GM18867 (cell line): ENCODE measurements at regions not wholly inside any gene's neighbourhood (a gene's known extent, or its start where the extent isn't known, plus 50 kb on each side); places are given as distances from the start of the nearest gene placed in this dataset.

Source experiments
- ATAC-seq: cut with Tn5 transposase; IDR thresholded peaks from one replicate; pipeline ENCODE4 v1.9.1; 2021; ENCODE audit warnings: mild to moderate bottlenecking, moderate library complexity; ENCODE audit not compliant: unreplicated experiment

DNA sequence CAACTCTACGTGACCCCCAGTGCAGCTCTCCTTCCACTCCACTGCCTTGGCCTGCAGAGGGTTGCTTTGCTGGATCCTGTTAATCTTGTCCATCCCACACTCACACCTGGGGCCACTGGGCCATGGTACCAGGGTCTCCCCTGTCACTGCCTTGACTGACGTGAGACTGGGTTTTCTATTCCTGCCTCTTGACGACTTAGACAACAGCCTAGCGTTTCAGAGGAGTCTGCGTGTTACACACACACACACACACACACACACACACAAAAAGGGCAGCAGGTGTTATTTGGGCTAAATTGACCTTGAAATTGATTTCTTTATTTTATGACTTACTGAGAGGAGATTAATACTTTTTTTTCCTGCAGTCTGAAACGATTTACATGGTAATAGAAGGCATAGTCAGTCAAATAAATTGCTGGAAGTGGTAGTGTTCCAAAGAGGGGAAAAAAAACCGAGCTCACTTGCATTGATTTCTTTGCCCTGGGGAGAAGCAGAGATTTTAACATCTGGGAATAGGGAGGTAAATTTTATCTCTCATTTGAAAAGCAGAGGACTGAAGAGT lies 492.3 kb upstream of the EEF2KMT start:
- ATAC-seq, result no peak

DNA sequence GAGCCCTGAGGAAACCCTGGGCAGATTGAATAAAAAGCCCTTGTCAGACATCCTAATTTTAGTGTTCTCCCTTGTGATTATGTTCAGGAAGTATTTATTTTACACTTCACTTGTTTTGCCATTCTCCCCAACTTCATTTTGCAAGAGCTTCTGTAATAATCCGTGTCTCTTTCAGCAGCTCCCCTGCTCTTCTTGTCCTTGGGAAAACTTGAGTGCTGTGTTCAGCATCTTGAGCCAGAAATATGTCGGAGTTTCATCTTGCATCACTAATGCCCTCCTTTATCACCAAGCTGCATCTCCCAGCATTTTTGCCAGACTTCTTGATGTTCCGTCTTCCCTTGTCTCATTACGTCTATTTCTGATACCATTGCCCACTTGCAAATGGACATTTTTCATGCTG lies 486.5 kb upstream of the EEF2KMT start:
- ATAC-seq, result no peak

DNA sequence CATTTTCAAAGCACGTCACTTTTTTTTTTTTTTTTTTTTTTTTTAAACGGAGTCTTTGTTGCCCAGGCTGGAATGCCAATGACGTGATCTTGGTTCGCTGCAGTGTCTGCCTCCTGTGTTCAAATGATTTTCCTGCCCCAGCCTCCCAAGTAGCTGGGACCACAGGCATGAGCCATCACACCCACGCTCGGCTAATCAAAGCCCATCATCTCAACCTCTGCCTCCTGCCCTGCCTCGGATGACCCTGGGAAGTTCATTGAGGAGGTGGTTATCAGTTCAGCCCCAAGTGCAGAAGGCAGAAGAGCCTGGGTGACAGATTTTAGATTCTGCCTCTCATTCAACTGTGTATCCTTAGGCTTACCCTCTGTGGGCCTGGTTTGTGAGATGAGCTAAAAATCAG lies 484.9 kb upstream of the EEF2KMT start:
- ATAC-seq, result no peak

DNA sequence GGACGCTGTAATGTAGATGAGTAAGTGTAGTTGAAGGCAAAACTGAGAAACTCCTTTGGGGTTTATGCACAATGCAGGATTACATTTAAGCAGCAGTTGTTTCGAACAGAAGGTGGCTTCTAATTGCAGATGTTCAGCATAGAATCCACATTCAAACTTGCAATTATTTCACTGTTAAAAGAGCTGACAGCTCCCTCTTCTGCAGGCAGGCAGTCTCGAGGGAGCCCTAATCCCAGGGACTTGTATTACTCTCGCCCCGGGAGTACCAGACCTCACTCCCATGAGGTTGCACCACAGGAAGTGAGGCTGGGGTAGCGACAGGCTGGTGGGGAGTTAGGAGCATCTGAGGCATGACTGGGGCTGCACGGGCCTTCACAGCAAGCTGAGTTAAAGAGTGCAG lies 484.3 kb upstream of the EEF2KMT start:
- no peak for ATAC-seq

DNA sequence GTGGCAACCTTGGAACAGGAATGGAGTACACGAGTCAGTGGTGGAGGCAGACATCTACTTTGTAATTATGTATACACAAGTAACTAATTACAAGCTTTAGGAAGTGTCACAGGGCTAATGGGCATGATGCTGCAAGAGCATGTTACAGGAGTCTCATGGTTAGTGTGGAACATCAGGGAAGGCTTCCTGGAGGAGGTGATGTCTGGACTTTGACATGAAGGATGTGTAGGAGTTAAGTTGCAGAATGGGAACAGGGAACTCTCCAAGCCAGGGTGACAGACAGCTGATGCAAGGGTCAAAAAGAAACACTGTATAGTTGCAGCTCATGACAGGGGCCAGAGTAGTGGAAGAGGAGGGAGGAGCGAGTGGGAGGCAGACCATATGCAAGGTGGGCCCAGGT lies 483.8 kb upstream of the EEF2KMT start:
- no peak for ATAC-seq

DNA sequence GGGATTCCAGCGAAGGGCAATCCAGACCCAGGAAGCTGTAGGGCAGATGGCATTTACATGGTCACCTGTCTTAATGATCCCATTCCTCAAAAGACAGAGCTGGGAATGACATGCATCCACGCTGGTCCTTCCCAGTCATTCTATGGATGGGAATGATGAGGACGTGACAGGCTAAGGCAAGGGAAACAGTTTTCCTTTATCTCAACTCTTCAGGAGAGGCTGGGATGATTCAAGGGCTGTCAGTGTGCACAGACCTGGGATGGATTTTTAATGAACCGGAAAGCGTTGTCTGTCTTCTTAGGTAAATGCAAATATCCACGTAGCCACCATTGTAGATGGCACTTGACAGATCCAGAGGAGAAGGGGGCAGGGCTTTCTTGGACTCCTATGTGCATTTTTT lies 483.2 kb upstream of the EEF2KMT start:
- no peak for ATAC-seq

DNA sequence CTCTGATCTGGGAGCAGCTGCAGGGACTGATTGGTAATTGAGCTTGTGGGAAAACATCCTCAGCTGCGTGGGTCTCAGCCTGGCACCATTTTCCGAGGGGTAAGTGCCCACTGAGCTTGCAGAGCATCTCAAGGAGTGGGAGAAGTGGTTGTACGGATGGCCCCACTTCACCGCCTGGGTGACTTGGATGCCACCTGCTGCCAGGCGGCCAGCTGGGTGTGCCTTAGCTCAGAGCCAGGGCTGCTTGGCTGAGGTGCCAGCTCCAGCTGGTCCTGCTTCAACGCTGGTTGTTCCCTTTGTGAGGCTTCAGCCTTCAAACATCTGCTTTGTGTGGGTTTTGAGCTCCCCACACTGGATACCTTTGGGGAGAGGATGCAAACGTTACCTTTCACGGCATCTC lies 482.7 kb upstream of the EEF2KMT start:
- ATAC-seq, result no peak

DNA sequence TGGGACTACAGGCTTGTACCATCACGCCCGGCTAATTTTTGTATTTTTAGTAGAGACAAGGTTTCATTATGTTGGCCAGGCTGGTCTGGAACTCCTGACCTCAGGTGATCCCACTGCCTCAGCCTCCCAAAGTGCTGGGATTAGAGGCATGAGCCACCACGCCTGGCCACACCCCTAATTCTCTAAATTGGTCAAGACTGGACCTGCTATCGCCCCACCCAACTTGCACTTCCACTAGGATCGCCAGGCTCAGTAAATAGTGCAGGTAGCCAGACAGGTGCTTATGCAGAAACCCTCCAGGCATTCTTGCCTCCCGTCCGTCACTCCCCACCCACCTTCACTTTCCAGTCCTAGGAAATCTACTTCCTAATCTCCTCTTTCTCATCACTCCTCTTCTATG lies 481.4 kb upstream of the EEF2KMT start:
- no peak for ATAC-seq

DNA sequence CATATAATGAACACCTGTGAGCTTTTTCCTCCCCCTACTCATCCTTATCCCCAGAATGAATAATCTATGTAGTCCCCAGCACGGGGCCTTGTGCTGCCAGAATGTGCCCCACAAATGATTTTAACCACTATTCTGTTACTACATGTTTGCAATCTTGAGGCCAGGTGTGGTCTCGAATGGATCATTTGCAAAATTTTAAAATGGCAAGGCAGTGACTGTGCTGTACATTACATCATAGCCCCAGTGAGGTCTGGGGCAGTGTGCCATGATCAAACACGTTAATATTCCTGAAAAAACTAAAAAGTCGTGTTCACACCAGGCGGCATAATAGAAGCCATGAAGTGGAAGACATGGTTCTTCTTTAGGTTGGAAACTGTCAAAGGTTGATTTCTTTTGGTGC lies 479.9 kb upstream of the EEF2KMT start:
- ATAC-seq, result no peak

DNA sequence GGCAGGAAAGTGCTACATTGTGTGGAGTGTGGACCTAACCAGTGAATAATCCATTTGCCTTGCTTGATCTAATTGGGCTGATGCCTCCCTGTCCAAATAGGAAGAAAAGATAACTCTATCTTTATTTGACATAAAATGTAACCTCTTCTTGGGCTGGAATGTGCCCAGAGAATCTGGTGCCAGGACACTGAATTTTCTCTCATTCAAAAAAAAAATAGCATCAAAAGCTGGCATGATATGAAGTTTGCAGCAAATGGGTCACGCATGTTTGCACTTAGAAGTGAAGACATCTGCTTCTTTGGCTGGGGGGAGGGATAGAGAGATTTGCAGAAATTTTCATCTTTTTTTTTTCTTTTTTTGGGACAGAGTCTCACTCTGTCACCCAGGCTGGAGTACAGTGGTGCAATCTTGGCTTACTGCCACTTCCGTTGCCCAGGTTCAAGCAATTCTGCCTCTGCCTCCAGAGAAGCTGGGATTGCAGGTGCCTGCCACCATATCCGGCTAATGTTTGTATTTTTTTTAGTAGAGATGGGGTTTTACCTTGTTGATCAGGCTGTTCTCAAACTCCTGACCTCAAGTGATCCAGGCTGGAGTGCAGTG lies 478.2 kb upstream of the EEF2KMT start:
- ATAC-seq, result no peak

DNA sequence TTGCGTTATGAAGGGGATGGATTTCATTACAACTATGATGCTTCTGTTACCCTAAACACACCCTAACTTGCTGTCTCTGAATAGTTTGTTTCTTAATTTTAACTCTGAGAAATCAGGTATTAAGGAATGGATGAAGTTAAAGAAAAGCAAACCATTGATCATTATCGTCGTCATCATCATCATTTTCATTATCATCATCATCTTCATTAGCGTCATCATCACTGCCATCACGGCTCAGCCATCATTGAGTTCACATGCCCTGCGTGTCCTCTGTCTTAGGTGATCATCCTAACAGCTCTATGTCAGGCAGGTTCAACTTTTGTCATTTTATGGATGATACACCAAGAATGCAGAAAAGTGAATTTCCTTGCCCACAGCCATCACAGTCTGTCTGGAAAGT lies 477.5 kb upstream of the EEF2KMT start:
- no peak for ATAC-seq

DNA sequence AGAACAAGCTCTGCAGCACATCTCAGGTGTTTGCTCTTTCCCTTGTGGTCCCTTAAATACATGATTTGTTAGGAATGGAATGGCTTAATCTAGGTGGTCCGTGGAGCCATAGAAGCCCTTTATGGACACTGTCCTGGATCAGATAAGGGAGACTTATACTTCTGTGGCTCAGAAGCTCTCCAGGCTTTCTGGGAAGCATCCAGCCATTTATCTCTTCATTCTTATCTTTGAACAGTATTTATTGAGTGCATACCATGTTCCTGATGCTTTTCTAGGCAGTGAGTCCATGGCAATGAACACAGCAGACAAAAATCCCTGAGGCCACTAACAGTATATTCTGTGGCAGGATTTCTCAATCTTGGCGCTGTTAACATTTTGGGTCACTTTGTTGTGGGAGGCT lies 474.5 kb upstream of the EEF2KMT start:
- no peak for ATAC-seq

DNA sequence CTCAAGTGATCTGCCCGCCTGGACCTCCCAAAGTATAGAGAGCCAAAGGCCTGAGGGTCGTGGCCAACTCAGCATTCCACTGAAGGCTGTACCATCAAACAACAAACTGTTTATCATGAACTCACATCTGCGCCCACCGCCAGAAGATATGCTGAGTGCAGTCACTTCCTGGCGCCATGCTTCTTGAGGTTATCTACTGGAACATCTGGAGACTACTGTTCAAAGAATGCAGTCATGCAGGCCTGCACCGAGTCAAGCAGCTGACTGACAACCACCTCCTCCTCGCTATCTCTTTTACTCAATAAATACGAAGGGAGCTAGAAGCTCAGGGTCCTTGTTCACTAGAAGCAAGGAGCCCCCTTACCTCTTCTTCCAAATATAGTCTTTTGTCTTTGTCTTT lies 473.9 kb upstream of the EEF2KMT start:
- no peak for ATAC-seq

DNA sequence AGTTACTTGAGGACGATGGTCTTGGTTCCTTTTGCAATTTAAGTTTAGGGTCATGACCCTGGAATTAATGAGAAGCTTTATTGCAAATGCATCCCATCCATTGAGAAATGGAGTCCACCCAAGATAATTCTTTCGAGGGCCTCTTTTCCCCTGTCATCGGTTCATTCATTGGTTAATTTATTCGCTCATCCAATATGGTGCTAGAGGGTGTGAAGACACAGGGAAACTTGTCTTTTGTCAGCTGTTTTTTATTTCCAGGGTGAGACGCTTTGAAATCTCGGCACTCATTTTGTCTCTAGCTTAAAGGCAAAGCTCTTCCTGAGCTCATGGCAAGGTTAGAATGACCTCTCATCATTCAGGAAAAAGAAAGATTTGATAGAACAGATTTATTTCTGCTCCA lies 464.2 kb upstream of the EEF2KMT start:
- no peak for ATAC-seq

DNA sequence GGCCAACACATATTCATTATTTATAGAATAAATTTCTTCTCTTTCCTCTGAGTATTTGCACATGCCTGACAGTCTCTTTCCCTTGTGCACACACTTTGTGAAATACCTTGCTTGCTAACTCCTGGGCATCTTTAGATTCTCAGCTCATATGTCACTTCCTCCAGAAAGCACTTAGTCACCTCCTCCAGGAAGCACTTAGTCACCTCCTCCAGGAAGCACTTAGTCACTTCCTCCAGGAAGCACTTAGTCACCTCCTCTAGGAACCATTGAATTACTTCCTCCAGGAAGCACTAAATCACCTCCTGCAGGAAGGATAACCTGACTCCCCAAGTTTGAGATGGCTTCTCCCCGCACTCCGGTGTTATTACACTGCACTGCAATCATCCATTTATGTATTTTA lies 462.5 kb upstream of the EEF2KMT start:
- no peak for ATAC-seq

DNA sequence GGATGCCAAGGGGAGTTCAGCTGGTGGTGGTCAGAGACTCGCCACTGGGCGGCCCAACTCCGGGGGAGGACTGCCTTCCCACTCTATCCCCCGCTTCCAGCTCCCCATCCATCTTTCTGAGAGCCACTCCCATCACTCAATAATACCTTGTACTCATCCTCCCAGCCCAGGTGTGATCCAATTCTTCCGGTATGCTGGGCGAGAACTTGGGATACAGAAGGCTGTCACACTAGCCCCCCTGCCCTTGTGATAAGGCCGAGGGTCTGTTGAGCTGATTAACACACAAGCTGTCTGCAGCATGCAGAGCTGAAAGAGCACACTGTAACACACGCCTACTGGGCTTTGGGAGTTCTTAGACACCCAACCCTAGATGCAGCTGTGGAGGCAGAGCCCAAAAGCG lies 460.4 kb upstream of the EEF2KMT start:
- no peak for ATAC-seq

DNA sequence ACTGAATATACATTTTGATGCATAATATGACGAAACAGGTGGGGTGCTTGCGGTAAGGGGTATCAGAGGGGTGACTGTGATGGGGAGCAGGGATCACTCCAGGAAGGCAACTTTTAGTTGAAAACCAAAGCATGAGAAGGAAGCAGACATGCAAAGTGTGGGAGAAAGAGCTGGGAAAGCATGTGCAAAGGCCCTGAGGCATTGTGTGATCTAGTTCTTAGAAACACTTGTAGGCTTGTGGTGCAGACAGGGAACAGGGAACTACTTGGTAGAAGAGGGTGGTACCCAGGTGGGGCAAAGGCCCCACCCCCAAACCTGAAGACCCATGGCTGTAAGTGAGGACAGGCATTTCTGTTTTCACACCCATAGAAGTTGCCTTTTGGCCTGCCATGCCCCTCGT lies 459.9 kb upstream of the EEF2KMT start:
- ATAC-seq, result no peak

DNA sequence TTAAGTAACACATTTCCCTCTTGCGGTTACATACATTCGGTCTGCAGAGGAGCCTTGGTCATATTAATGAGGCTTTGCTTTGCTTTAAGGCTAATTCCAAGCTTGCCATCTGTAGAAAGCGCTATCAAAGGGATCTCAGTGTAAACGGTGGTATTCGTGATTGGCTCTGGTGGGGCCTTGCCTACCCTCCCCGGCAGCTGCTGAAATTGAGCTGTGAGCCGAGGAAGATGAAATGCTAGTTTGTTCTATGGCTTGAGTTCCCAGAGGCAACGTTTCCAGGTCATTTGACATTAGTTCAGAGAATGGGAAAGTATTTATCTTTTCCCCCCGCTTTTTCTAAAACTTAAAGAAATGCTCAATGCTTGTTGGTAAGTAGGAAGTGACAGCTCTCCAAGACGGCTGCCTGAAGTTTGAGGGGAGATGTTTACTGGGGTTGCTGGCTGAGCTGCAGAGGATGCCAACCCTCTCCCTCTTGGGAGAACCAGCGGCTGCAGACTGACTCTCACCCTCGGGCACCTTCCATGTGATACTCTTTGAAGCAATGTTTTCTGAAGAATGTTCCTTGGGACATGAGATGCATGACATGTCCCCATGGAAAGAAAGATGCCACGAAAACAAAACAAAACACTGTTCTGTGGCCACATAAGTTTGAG lies 458.7 kb upstream of the EEF2KMT start:
- no peak for ATAC-seq

DNA sequence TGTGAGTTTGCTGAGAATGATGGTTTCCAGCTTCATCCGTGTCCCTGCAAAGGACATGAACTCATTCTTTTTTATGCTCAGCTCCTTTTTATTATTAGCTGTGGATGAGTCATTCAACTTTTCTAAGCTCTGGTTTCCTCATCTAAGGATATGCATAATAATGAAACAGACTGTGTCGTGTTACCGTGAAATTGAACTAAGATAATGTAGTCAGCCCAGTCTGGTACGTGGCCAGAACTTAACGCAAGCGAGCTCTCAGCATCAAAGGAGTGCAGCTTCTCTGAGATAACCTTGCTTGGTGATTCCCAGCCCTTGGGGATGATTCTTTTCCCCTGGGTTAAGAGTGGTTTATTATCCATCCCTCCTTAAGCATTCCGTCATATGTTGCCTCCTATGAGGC lies 454.3 kb upstream of the EEF2KMT start:
- ATAC-seq, result no peak

DNA sequence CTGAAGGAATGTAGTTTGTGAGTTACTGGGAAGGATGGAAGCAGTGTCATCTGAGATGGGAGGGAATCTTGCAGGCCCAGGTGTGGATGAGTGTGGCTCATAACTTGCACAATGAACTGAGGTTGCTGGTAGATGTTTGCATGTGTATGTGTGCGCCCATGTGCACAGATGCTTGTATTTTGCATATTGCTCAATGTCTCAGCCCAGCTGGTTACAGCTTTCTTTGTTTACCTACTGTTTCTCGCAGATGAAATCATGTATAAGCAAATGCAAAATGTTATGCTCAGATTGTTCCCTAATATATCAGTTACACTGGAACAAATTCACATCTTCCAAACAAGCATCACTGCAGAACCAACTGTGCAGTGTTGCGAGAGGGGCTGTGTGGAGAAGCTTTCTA lies 452.2 kb upstream of the EEF2KMT start:
- no peak for ATAC-seq

DNA sequence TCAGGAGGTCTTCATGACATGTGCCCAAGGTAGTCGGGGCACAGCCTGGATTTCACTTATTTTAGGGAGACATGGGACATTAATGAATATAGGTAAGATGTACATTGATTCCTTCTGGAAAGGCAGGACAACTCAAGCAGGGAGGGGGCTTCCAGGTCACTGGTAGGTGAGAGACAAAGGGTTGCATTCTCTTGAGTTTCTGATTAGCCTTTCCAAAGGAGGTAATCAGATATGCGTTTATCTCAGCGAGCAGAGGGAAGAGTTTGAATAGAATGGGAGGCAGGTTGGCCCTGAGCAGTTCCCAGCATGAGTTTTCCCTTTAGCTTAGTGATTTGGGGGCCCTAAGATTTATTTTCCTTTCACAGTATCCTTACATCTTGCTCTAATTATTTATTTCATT lies 443.8 kb upstream of the EEF2KMT start:
- no peak for ATAC-seq

DNA sequence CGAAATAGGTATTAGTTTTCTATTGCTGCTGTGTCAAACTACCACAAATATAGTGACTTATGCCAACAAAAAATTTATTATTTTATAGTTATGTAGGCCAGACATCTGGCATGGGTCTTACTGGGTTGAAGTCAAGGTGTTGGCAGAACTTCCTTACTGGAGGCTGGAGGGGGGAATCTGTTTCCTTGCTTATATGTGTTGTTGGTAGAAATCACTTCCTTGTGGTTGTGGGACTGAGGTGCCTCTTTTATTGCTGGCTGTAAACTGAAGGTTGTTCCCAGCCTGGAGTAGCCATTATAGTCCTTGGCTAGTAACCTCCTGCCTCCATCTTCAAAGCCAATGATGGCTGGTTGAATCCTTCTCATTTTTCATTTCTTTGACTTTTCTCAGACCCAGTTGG lies 439.8 kb upstream of the EEF2KMT start:
- no peak for ATAC-seq

DNA sequence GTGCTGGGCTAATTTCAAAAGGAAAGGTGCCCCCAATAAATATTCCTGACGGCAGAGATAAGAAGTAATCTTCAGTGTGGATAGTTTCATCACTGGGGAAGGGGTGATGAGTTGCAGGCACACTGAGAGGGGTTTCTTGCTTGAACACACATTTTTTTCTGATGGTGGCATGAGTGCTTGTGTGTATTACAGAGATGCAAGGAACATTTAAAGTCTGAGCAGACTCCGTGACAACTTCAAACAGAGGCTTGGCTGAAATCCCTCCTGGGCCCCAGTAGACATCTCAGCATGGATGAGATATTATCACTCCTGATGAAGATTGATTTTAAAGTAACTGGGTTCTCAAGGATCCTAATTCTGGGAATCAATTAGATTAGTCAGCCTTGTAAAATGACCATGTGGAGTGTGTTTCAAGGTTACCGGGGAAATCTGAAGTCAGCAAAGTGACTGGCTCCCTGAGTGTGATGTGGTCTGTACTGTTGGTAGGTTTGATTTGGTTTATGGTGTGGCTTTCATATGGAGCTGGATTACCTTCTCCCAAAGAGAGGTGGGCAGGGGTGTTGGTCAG lies 435.8 kb upstream of the EEF2KMT start:
- ATAC-seq, result no peak
